WI38 (cell line): ENCODE measurements at regions not wholly inside any gene's neighbourhood (a gene's known extent, or its start where the extent isn't known, plus 50 kb on each side); places are given as distances from the start of the nearest gene placed in this dataset.

Experiments
- H3K4me3 ChIP-seq: 2 replicates; pipeline ENCODE4 v1.5.1; 2011; ENCODE audit warnings: low read depth, mild to moderate bottlenecking, control low read depth, low read length
- CTCF ChIP-seq: IDR thresholded peaks from 2 replicates; pipeline ENCODE4 v1.5.1; 2012; ENCODE audit warnings: low read depth, mild to moderate bottlenecking, control low read depth, low read length

GRCh38 chr21:26784974-26785373, 60.2 kb downstream of the ADAMTS1 start:
- no peak overlapping the region for H3K4me3 ChIP-seq
- TF ChIP-seq CTCF = no peak

GRCh38 chr21:26783466-26784195, 61.6 kb downstream of the ADAMTS1 start:
- H3K4me3 ChIP-seq = no peak overlapping the region
- no peak for TF ChIP-seq CTCF

- H3K4me3 ChIP-seq = no peak overlapping the region
- TF ChIP-seq CTCF = no peak
These were observed 62.5 kb downstream of the ADAMTS1 start for GRCh38 chr21:26782747-26783146.

- no peak overlapping the region for H3K4me3 ChIP-seq
- no peak for TF ChIP-seq CTCF
These were observed 62.9 kb downstream of the ADAMTS1 start for GRCh38 chr21:26782331-26782730.

- no peak for TF ChIP-seq CTCF
- H3K4me3 ChIP-seq = no peak overlapping the region
These were observed 63.9 kb downstream of the ADAMTS1 start for GRCh38 chr21:26781331-26781730.

GRCh38 chr21:26777166-26777565, 68.0 kb downstream of the ADAMTS1 start:
- no peak overlapping the region for H3K4me3 ChIP-seq
- no peak for TF ChIP-seq CTCF

- no peak for TF ChIP-seq CTCF
- H3K4me3 ChIP-seq = no peak overlapping the region
These were observed 68.7 kb downstream of the ADAMTS1 start for GRCh38 chr21:26776310-26777021.
